SK-N-SH treated with all-trans-retinoic acid at 6 μM for 48 hours (cell line): ENCODE measurements at regions not wholly inside any gene's neighbourhood (a gene's known extent, or its start where the extent isn't known, plus 50 kb on each side); places are given as distances from the start of the nearest gene placed in this dataset.

ENCODE experiments used
- CSDC2 ChIP-seq: fragments of 250-450 bp; sonication (Bioruptor Pico); IDR thresholded peaks from 2 replicates; pipeline ENCODE4 v1.5.0; 2020; ENCODE audit warnings: mild to moderate bottlenecking, moderate library complexity
- ISL1 ChIP-seq: fragments of 250-450 bp; sonication (Bioruptor Pico); IDR thresholded peaks from 2 replicates; pipeline ENCODE4 v2.1.2; 2022; ENCODE audit warnings: mild to moderate bottlenecking, moderate library complexity
- OSR1 ChIP-seq: fragments of 250-450 bp; sonication (Bioruptor Pico); IDR thresholded peaks from 2 replicates; pipeline ENCODE4 v1.8.0; 2022; ENCODE audit warnings: moderate library complexity, mild to moderate bottlenecking, inconsistent platforms
- POU6F1 ChIP-seq: fragments of 250-450 bp; sonication (Bioruptor Pico); IDR thresholded peaks from 2 replicates; pipeline ENCODE4 v1.8.0; 2021; ENCODE audit warnings: low read depth, mild to moderate bottlenecking, moderate library complexity, borderline replicate concordance
- ZNF565 ChIP-seq: fragments of 450-650 bp; formaldehyde crosslinking; conservative IDR thresholded peaks from 2 replicates; pipeline ENCODE4 v1.5.0; 2020; ENCODE audit warnings: low read depth, mild to moderate bottlenecking, moderate library complexity
- ZNF70 ChIP-seq: fragments of 450-650 bp; formaldehyde crosslinking; IDR thresholded peaks from 2 replicates; pipeline ENCODE4 v1.5.0; 2020; ENCODE audit warnings: mild to moderate bottlenecking, moderate library complexity
- ZNF8 ChIP-seq: fragments of 450-650 bp; formaldehyde crosslinking; IDR thresholded peaks from 2 replicates; pipeline ENCODE4 v1.5.0; 2020; ENCODE audit warnings: mild to moderate bottlenecking, moderate library complexity

- TF ChIP-seq ISL1 (CRISPR knock-in tag) (no peak), POU6F1 (CRISPR knock-in tag) (no peak), CSDC2 (CRISPR knock-in tag) (no peak), OSR1 (no peak), ZNF8 (no peak), ZNF70 (CRISPR knock-in tag) (no peak), ZNF565 (CRISPR knock-in tag) (no peak)
These were observed 132.2 kb upstream of the CXCR4 start for GRCh38 chr2:136250131-136250530.
